HG02798 (cell line): ENCODE measurements at regions not wholly inside any gene's neighbourhood (a gene's known extent, or its start where the extent isn't known, plus 50 kb on each side); places are given as distances from the start of the nearest gene placed in this dataset.
A peak's percentile ranks its signal among the peaks of the same experiment; 100 is the strongest.

Experiments used
- ATAC-seq: cut with Tn5 transposase; IDR thresholded peaks from one replicate; pipeline ENCODE4 v1.9.1; 2021; ENCODE audit warnings: mild to moderate bottlenecking; ENCODE audit not compliant: unreplicated experiment, poor library complexity

GRCh38 chr6:139594333-139594965, 220.0 kb upstream of the CITED2 start:
- no peak for ATAC-seq

- ATAC-seq = no peak
Observed at GRCh38 chr6:139593081-139593480, 218.6 kb upstream of the CITED2 start.

- no peak for ATAC-seq
Observed at GRCh38 chr6:139592011-139592410, 217.6 kb upstream of the CITED2 start.

GRCh38 chr6:139591075-139591865, 216.8 kb upstream of the CITED2 start:
- no peak for ATAC-seq

GRCh38 chr6:139590206-139590605, 215.8 kb upstream of the CITED2 start:
- no peak for ATAC-seq

GRCh38 chr6:139588734-139589593, 214.5 kb upstream of the CITED2 start:
- no peak for ATAC-seq

- ATAC-seq = no peak
Observed at GRCh38 chr6:139588076-139588639, 213.7 kb upstream of the CITED2 start.

- no peak for ATAC-seq
Observed at GRCh38 chr6:139587469-139587868, 213.0 kb upstream of the CITED2 start.

- no peak for ATAC-seq
Observed at GRCh38 chr6:139586273-139586672, 211.8 kb upstream of the CITED2 start.

GRCh38 chr6:139584599-139584998, 210.2 kb upstream of the CITED2 start:
- no peak for ATAC-seq

- ATAC-seq = no peak
Observed at GRCh38 chr6:139583420-139583819, 209.0 kb upstream of the CITED2 start.

GRCh38 chr6:139582956-139583355, 208.5 kb upstream of the CITED2 start:
- ATAC-seq = no peak

GRCh38 chr6:139581485-139581865, 207.0 kb upstream of the CITED2 start:
- ATAC-seq = no peak

GRCh38 chr6:139580592-139581484, 206.4 kb upstream of the CITED2 start:
- peak; percentile 96 for ATAC-seq

GRCh38 chr6:139577763-139578604, 203.5 kb upstream of the CITED2 start:
- ATAC-seq = no peak

GRCh38 chr6:139577124-139577762, 202.8 kb upstream of the CITED2 start:
- ATAC-seq = no peak

- peak; percentile 51 for ATAC-seq
Observed at GRCh38 chr6:139572001-139572400, 197.6 kb upstream of the CITED2 start.

- ATAC-seq = no peak
Observed at GRCh38 chr6:139570166-139570565, 195.7 kb upstream of the CITED2 start.
